HuH-7.5 (cell line): ENCODE measurements at regions not wholly inside any gene's neighbourhood (a gene's known extent, or its start where the extent isn't known, plus 50 kb on each side); places are given as distances from the start of the nearest gene placed in this dataset.
"Not testable (repeated sequence)": the region's sequence is repeated elsewhere in the genome, so short reads cannot be mapped to it uniquely, and the experiment has no call there.

Source experiments
- DNase-seq: peaks from one replicate; pipeline ENCODE4 v3.0.0; 2011; ENCODE audit warnings: low spot score

- no peak for DNase-seq
Observed at GRCh38 chrX:151042842-151043241, 59.7 kb downstream of the HMGB3 start.

- DNase-seq, result not testable (repeated sequence)
Observed at GRCh38 chrX:151066373-151066772, 83.2 kb downstream of the HMGB3 start.

DNA sequence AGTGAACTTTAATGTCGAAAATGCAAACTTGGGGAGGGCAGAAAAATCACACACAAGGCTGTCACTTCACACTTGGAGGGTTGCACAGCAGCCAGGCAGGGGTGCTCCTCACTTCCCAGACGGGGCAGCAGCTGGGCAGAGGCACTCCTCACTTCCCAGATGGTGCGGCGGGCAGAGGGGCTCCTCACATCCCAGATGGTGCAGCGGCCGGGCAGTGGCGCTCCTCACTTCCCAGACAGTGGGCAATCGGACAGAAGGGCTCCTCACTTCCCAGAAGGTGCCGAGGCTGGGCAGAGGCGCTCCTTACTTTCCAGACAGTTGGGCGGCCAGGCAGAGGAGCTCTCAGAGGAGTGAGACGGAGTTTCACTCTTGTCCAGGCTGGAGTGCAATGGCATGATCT is 90.6 kb downstream of the HMGB3 start:
- no peak for DNase-seq

DNA sequence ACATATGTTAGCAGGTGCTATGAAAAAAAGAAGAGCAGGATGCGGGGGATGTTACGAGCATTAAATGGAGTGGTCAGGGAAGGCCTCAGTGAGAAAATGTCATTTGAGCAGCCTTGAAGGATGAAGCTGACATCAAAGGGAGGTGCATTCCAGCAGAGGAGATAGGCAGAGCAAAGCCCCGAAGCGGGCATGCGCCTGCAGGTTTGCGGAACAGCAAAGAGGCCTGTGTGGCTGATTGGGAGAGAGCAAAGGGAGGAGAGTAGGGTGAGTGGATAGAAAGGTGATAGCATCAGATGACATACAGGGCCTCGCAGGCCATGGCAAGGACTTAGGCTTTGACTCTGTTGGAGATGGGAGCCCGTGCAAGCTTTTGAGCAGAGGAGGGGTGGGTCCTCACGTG is 95.4 kb upstream of the GPR50 start:
- DNase-seq, result no peak

- peak; percentile 18 for DNase-seq
Observed at GRCh38 chrX:151082077-151082948, 94.1 kb upstream of the GPR50 start.

DNA sequence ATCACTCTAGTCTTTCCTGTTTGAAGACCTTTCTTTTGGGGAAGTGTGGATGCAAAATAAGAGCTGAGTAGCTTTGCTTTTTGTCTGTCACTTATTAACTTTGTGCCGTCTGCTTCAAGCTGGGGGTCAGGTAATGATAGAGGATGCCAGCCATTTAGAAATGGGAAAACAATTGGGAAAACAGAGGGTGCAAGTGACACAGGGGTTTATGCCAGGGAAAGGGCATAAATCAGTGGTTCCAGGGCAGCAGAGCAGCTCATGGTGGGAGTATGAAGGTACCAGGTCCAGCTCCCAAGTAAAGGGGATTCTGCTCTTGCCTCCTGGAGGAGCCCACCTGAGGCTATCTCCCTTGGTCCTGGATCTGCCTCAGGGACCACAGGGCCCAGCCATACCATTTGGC is 91.9 kb upstream of the GPR50 start:
- no peak for DNase-seq

DNA sequence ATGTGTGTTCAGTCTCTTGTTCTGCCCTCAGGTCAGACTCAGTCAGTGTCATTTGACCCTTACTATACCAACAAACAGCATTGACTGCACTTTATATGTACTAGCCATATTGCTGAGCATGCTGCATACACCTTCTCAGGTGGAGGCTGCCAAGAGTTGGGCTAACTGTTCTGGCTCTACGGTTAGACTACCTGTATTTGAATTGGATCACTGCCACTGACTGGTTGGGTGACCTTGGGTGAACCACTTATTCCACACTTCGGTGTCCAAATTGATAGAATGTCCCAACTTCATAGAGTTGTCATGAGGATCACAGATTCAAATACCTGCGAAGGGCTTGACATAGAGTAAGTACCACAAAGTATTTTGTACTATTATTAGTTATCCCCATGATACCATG is 91.2 kb upstream of the GPR50 start:
- no peak for DNase-seq

GRCh38 chrX:151088221-151088620 is 88.2 kb upstream of the GPR50 start:
- DNase-seq, result no peak

GRCh38 chrX:151099001-151099400 is 77.4 kb upstream of the GPR50 start:
- DNase-seq, result no peak

GRCh38 chrX:151100799-151101198 is 75.6 kb upstream of the GPR50 start:
- no peak for DNase-seq

- not testable (repeated sequence) for DNase-seq
Observed at GRCh38 chrX:151113200-151113599, 63.2 kb upstream of the GPR50 start.
